ENCODE measurements at regions not wholly inside any gene's neighbourhood (a gene's known extent, or its start where the extent isn't known, plus 50 kb on each side); places are given as distances from the start of the nearest gene placed in this dataset.
"Not testable (repeated sequence)": the region's sequence is repeated elsewhere in the genome, so short reads cannot be mapped to it uniquely, and the experiment has no call there.

GRCh38 chr10:91097313-91097712, 123.2 kb upstream of the PCGF5 start:
- no peak overlapping the region for H3K27ac ChIP-seq
- intact Hi-C loops (cut with DNase I), result no loop called here
- no peaks in the 10 kb centered on the region for H3K27me3 ChIP-seq
- no peak for DNase-seq
- TF ChIP-seq, protein P1, sequence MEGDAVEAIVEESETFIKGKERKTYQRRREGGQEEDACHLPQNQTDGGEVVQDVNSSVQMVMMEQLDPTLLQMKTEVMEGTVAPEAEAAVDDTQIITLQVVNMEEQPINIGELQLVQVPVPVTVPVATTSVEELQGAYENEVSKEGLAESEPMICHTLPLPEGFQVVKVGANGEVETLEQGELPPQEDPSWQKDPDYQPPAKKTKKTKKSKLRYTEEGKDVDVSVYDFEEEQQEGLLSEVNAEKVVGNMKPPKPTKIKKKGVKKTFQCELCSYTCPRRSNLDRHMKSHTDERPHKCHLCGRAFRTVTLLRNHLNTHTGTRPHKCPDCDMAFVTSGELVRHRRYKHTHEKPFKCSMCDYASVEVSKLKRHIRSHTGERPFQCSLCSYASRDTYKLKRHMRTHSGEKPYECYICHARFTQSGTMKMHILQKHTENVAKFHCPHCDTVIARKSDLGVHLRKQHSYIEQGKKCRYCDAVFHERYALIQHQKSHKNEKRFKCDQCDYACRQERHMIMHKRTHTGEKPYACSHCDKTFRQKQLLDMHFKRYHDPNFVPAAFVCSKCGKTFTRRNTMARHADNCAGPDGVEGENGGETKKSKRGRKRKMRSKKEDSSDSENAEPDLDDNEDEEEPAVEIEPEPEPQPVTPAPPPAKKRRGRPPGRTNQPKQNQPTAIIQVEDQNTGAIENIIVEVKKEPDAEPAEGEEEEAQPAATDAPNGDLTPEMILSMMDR (IDR thresholded peaks at IDR 0.05), result no peak
- no peak for TF ChIP-seq POLR2A (IDR thresholded peaks at IDR 0.05)
- no peak for TF ChIP-seq EP300 (IDR thresholded peaks at IDR 0.05)
- no peaks in the 10 kb centered on the region for H3K36me3 ChIP-seq
- no peaks in the 10 kb centered on the region for H3K9me3 ChIP-seq
- no peak overlapping the region for H3K4me3 ChIP-seq
- no peaks in the 10 kb centered on the region for H3K4me1 ChIP-seq (ENCODE audit: insufficient read depth)

DNA sequence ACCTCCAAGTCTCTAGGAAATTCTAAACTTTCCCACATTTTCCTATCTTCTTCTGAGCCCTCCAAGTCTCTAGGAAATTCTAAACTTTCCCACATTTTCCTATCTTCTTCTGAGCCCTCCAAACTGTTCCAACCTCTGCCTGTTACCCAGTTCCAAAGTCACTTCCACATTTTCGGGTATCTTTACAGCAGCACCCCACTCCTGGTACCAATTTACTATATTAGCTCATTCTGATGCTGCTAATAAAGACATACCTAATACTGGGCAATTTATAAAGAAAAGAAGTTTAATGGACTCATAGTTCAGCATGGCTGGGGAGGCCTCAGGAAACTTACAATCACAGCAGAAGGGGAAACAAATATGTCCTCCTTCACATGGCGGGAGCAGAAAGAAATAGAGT, 122.4 kb upstream of the PCGF5 start:
- H3K27me3 ChIP-seq; H3K9me3 ChIP-seq; DNase-seq; H3K27ac ChIP-seq; H3K36me3 ChIP-seq; H3K4me3 ChIP-seq; H3K4me1 ChIP-seq (ENCODE audit: insufficient read depth); intact Hi-C loops (cut with DNase I): not testable (repeated sequence)
- 92 to 96% (median 94%) methylated on average over 2 of the region's 2 CpGs for WGBS, 3 donors

DNA sequence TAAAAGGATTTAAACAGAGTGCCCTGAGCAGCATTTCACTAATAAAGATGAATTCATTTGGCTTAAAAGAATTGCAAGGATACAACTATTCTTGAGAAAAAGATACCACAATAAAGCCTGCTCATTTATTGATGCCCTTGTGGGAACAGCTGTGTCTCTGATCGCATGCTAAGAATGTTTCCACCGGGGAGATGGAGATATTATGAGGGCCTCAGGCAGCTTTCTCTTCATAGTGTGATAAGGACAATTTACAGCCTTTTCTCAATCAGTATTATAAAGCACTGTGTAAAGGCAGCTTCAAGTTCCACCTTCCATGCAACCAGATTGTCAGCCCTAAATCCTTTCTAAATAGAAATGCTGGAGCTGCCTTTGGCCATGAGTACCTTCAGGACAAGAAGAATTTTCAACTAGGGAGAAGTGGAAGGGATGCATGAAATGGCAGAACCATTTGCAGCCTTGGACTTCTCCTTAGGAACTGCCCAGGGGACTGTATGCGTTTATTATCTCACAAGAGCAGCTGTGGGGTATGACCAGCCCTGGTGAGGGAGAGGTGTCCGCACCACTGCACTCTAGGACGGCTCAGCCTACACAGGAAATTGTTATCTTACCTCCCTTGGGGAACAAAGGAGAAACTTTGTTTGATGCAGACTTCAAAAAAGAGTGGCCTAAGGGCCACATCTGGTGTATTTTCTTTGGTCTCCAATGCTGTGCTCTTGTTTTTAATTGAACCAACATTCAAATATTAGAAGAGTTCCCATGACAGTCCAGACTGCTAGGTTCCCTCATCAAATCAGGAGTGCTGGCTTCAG, 116.9 kb upstream of the PCGF5 start:
- WGBS, 3 donors, result 32 to 41% (median 34%) methylated on average over 5 of the region's 5 CpGs
- Histone ChIP-seq H3K4me3 (no peak overlapping the region), H3K4me1 (ENCODE audit: insufficient read depth) (peaks cover 2% of the 10 kb centered on the region), H3K27me3 (no peaks in the 10 kb centered on the region), H3K36me3 (no peaks in the 10 kb centered on the region), H3K27ac (no peak overlapping the region), H3K9me3 (no peaks in the 10 kb centered on the region)
- intact Hi-C loops (cut with DNase I), result no loop called here
- no peak for DNase-seq
- TF ChIP-seq EP300 (IDR thresholded peaks at IDR 0.05) (no peak), POLR2A (IDR thresholded peaks at IDR 0.05) (no peak)
- TF ChIP-seq, protein P1 (IDR thresholded peaks at IDR 0.05), result no peak

DNA sequence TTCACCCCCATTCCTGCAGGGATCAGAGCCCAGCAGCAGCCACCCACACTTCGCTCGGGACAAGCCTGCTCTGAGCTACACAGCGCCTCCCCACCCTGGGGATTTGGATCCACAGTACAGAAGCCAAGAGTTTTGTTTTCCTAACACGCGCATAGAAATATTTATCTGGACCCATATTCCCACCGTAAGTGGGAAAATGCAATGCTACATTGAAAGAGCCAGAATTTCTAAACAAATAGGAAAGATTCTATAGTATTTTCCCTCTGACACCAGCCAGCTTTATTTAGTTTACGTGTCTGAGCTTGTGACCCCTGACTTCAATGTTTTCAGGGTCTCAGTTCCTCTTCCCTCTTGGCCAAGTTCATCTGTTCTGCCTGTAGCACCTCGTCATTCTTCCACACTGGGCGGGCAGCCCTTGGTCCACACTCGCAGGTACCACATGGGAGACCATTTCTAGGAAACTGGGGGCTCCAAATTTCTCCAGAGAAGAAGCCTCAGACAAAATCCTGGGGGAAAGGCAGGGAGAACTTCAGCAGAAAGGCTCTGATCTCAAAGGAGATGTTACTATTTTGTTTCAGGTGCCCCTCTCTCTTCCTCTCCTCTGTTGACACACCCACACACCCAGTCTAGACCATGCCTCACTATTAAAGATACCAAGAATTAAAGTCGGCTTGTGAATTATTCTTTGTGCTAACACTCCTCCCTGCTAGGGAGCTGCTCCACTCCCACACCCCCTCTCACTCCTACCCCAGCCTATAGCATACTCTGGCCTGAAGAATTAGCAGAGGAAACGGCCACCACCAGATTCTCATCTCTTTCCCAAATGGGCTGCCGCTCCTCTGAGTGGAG, 116.0 kb upstream of the PCGF5 start:
- no peaks in the 10 kb centered on the region for H3K36me3 ChIP-seq
- intact Hi-C loops (cut with DNase I), result no loop called here
- 33 to 47% (median 36%) methylated on average over 13 of the region's 13 CpGs for WGBS, 3 donors
- H3K27me3 ChIP-seq, result no peaks in the 10 kb centered on the region
- DNase-seq, result no peak
- no peaks in the 10 kb centered on the region for H3K9me3 ChIP-seq
- peaks cover 2% of the 10 kb centered on the region for H3K4me1 ChIP-seq (ENCODE audit: insufficient read depth)
- TF ChIP-seq, protein P1 (IDR thresholded peaks at IDR 0.05), result no peak
- TF ChIP-seq POLR2A (IDR thresholded peaks at IDR 0.05) (no peak), EP300 (IDR thresholded peaks at IDR 0.05) (no peak)
- no peak overlapping the region for H3K4me3 ChIP-seq
- no peak overlapping the region for H3K27ac ChIP-seq

- no peaks in the 10 kb centered on the region for H3K27me3 ChIP-seq
- no peak overlapping the region for H3K27ac ChIP-seq
- H3K9me3 ChIP-seq, result no peaks in the 10 kb centered on the region
- peaks cover 2% of the 10 kb centered on the region for H3K4me1 ChIP-seq (ENCODE audit: insufficient read depth)
- no peak for DNase-seq
- H3K4me3 ChIP-seq, result no peak overlapping the region
- no peaks in the 10 kb centered on the region for H3K36me3 ChIP-seq
- no peak for TF ChIP-seq POLR2A (IDR thresholded peaks at IDR 0.05)
- TF ChIP-seq EP300 (IDR thresholded peaks at IDR 0.05), result no peak
- TF ChIP-seq, protein P1 (IDR thresholded peaks at IDR 0.05), result no peak
- 82 to 94% (median 85%) methylated on average over 2 of the region's 2 CpGs for WGBS, 3 donors
- intact Hi-C loops (cut with DNase I), result no loop called here
These were observed 115.2 kb upstream of the PCGF5 start for GRCh38 chr10:91105269-91105668.

All from ovary (tissue), 7 donors.